COLO829 (cell line): ENCODE measurements at regions not wholly inside any gene's neighbourhood (a gene's known extent, or its start where the extent isn't known, plus 50 kb on each side); places are given as distances from the start of the nearest gene placed in this dataset.
"Not testable (repeated sequence)": the region's sequence is repeated elsewhere in the genome, so short reads cannot be mapped to it uniquely, and the experiment has no call there.

Experiments used
- DNase-seq: peaks from one replicate; pipeline ENCODE4 v3.0.0; 2012; ENCODE audit warnings: low spot score

GRCh38 chr20:55159230-55159629 lies 683.8 kb downstream of the DOK5 start:
- no peak for DNase-seq

DNA sequence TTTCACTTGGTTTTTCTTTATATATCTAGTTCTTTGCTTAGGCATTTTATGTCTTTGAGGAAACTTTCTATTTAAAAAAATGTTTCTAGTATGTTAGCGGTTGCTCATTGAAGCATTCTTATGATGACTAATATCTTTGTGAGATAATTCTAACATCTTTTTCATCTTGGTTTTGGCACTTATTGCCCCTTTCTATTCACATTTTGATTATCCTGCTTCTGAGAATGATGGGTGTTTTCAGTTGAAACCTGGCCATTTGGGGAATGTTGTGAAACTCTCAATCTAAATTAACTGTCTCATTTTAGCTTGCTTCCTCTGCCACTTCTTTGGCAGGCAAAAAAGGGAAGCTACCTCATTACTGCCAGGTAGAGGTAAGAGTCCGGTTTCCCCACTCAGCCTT lies 683.1 kb downstream of the DOK5 start:
- no peak for DNase-seq

DNA sequence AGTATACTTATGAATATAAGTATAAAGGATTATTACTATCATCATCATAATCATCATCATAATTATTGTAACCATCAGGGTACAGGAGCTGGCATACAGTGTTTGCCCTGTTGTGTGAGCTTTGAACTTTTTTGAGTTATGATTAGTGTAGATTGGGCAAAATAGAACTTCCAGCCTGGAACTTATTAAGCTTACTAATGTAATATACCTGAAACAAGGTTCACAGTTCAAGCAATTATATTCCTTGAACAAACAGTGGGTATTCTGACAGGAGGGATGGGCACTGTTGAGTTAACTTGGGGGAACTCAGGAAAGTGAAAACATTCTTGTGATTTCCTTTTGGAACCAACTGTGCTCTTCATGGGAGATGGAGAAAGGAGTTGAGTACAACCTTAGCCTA lies 680.0 kb downstream of the DOK5 start:
- DNase-seq: no peak

DNA sequence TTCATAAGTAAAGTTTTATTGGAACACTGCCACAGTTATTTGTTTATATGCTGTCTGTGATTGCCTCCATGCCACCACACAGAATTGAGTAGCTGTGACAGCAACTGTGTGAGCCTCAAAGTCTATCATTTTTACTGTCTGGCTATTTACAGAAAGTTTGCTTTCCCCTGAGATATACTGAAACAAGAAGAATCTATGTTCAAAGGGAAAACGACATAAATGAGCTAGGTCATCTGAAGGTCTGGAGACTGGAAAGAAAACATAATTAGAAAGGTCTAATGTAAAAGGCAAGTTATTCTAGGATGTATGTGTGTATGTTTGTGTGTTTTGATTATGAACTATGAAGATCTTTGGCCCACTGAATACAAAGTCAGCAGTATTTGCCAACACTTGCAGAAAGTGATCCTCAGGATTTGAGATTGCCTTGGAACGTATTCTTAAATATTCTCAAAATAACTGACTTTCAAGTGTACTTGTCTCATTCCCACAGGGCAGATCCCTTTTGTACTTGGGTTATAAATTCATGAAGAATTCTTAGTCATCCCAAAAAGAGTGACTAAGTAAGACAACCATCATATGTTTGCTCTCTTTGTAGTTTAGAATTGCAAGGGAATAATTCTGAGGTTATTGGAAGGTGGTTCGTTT lies 677.7 kb downstream of the DOK5 start:
- DNase-seq: no peak

DNA sequence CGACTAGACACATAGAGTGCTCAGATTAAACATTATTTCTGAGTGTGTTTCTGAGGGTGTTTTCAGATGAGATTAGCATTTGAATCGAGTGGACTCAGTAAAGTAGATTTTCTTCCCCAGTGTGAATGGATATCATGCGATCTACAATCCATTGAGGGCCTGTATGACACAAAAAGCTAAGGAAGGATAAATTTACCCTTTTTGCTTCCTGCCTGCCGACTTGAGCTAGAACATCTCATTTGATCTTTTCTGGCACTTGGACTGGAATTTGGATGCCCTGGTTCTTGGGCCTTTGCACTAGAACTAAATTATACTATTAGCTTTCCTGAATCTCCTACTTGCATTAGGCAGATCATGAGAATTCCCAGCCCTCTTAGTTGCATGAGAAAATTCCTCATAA lies 675.8 kb downstream of the DOK5 start:
- no peak for DNase-seq

- no peak for DNase-seq
Measured at GRCh38 chr20:55143601-55144000, 668.2 kb downstream of the DOK5 start.

DNA sequence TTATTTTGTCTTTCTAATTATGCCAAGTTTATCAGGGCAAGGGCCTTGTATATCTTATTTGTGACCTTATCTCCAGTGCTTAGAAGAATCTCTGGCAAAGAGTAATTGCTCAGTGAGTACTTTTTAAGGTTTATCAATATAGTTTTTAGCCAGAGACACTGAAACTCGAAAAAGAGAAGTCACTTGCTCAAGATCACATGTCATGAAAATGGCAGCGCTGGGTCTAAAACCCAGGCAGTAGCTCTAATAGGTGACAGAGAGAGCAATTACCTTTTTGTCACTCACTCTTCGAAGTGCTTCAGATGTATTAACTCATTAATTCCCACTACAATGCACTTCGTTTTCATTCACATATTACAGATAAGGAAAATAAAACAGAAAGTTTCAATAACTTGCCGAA lies 667.5 kb downstream of the DOK5 start:
- no peak for DNase-seq

- no peak for DNase-seq
Measured at GRCh38 chr20:55140631-55141030, 665.2 kb downstream of the DOK5 start.

GRCh38 chr20:55139173-55139765 lies 663.9 kb downstream of the DOK5 start:
- no peak for DNase-seq

DNA sequence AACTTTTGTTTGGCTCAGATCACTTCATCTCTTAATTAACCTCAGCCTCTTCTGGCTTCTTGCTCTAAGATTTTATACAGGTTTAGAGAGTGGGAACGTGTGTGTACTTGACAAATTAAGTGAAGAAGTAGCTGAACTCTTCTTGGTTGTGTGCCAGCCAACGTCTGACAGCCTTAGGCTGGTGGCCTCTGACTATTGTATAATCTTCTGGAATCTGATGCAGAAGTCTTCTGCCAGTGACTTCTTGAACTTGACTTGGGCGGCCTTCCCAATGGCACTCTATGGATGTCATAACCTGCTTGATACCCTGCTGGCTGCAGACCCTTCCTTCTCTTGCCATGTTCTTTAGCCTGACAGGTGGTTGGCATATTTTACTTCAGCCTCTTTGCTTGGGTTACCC lies 660.5 kb downstream of the DOK5 start:
- no peak for DNase-seq

DNA sequence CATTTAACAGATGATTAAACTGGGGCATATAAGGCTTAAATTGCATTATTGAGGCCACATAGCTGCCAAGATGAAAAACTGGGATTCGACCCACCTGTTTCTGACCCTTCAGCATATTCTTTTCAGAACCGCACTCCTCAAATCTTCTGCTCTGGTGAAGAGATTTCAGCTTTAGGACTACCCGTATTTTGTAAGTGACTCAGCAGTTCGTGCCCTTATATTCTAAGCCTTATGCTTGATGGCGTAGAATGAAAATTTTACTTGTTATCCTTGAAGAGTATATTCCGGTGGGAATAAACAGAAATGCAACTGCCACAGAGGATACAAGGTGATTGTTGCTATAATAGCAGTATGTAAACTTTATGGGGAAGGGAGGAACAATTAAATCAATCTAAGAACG lies 657.1 kb downstream of the DOK5 start:
- DNase-seq: no peak

DNA sequence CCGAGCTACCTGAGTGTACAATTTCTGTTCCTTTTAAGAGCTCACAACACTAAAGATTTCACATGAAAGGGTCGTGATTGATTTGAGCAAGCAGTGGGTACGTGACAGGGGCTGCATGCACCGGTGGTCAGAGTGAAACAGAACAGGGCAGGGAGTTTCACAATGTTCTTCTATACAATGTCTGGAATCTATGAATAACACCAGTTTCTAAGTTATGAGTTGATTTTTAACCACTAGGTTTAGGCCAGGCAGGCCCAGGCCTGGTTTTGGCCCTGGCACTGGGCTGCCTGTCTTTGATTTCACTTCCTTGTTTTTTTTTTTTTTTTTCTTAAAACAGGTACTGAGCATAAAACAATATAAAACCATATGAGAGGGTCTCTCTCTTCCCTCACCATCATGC lies 642.2 kb downstream of the DOK5 start:
- not testable (repeated sequence) for DNase-seq

- no peak for DNase-seq
Measured at GRCh38 chr20:55116598-55116997, 641.2 kb downstream of the DOK5 start.

DNA sequence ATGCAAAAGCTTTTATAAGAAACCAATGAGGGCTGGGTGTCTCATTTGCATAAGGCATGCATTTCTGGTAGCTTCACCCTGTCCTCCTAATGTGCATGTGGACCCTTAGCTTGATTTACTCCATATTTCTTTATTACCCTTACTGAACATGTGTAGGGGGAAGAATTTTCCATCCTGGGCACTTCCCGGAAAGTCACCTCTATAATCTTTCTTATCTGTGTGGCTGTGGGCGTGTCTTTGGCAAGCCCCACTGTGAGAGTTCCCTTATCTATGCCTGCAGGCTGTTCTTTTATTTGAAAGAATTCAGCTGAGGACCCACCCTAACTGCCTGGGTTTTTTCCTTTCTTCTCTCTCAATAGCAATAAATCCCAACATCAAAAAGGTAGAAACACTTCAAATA lies 627.8 kb downstream of the DOK5 start:
- no peak for DNase-seq

DNA sequence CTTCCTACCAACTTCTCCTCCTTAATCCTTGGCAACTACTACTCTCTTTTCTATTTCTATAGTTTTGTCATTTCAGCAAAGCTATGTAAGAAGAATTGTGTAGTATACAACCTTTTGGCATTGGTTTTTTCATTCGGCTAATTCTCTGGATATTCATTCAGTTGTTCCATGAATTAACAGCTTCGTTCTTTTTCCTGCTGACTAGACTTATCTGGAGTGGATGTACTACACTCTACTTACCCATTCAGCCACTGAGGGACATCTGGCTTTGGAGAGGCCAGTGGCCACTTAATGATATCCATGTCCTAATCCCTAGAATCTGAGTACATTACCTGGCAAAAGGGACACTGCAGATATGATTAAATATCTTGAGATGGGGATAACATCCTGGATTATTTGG lies 623.9 kb downstream of the DOK5 start:
- no peak for DNase-seq

DNA sequence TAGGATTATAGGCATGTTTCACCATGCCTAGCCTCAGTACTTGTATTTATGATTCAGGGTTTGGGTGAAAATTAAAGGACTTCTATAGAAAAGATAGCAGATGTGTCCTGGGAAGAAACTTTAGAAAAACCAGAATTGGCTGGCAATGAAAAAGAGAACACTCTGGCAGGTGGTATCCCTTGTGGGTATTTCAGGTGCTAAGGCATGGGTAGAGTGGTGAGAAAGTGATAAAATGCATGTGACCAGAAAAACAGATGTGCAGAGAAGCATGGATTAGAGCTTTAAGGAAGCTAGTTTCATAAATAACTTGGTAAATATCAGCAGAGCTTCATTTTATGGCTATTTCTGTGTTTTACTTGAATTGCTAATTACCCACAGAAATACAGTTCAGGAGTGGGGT lies 622.2 kb downstream of the DOK5 start:
- no peak for DNase-seq

DNA sequence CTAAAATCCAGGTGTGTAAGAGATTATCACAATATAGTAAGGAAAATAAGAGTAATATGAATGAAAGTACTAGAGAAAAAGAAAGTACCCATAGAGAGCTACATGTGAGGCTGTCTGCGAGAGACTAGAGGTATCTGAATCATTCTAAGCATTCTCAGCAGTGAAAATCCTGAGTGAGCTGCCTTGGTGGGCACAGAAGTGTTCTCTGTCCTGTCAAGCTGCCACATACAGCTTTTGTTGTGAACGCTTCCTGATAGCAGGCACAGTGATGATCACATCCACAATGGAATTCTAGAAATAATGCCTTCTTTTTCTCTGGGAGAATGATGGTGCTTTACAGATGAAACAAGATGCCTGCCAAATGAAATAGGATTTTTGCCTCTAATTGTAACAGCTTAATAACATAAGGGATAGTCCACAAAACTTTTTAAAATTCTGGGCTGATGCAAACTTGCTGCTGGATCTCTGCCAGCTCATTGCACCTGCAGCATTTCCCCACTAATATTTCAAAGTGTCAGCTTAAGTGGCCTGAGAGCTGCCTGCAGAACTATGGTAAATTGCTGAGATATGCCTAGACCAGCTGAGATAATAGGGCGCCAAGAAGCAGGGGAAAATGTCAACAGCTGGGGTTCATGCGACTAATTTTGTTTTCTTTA lies 620.5 kb downstream of the DOK5 start:
- no peak for DNase-seq

GRCh38 chr20:55094353-55094861 lies 619.0 kb downstream of the DOK5 start:
- no peak for DNase-seq

DNA sequence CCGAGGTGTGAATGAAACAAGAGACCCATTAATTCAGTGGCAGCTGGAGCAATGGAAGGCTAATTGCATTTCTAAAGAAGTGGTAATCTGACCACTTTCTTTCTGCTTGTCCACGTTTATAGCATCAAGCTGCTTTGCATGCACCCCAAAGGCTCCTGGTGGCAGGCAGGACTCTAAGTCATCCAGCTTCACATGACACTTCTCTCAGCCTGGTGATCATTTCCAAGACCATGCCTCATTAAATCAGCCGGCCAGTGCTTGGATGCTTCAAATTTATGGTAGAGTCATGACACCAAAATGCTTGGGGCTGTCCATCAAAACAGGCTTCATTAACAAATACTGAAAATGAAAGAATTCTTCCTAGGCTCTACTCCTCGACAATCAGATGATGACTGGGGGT lies 614.9 kb downstream of the DOK5 start:
- DNase-seq: no peak

DNA sequence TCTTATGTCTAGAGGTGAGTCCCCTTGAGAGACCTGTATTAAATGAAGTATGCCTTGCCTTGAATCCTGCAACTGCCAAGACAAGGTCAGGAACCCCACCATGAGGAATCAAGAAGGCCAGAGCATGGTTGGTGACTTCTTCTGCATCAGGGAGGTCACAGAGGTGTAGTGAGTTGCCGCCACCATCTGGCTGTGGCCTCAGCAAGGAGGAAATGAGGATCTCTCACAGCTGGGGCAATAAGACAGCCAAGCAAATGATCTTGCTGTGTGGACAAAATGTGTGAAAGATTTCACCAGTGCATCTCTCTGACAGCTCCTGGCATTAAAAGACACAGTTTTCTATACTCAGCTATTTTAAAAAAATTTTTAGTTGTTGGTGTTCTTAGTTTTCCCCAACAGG lies 611.0 kb downstream of the DOK5 start:
- DNase-seq: no peak

- DNase-seq: no peak
Measured at GRCh38 chr20:55079917-55080316, 604.5 kb downstream of the DOK5 start.

- not testable (repeated sequence) for DNase-seq
Measured at GRCh38 chr20:55074266-55074840, 599.0 kb downstream of the DOK5 start.

DNA sequence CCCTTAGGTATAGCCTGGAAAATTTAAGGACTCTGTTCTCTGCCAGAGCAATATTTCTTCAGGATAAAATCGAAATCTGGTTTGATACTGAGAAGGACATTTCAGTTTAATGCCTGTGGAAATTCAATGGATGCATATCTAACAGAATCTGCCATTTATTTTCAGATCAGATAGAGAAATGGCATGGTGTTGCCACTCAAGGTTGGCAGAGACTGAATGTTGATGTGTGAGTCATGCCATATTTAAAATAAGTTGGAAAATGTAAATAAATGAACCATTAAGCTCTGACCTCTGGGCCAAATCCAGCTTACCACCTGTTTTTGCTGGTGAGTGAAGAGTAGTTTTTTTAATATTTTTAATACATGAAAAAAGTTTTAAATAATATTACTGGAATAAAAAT lies 594.6 kb downstream of the DOK5 start:
- DNase-seq: no peak
